ENCODE measurements at regions not wholly inside any gene's neighbourhood (a gene's known extent, or its start where the extent isn't known, plus 50 kb on each side); places are given as distances from the start of the nearest gene placed in this dataset.

GRCh38 chr4:110364911-110365520 is 110.9 kb upstream of the ENPEP start:
- H3K36me3 ChIP-seq (ENCODE audit: control insufficient read depth, insufficient read depth, low read length): no peaks in the 10 kb centered on the region
- no peaks in the 10 kb centered on the region for H3K9me3 ChIP-seq (ENCODE audit: control insufficient read depth, low read depth, low read length)
- WGBS (ENCODE audit: insufficient coverage, low lambda C conversion rate): no CpG with 5 or more reads among the region's 3 CpGs
- DNase-seq: peak; percentile 80 to 83
- peaks cover 16% of the 10 kb centered on the region for H3K4me1 ChIP-seq (ENCODE audit: control insufficient read depth, insufficient read depth, low read length)
- no peak overlapping the region for H3K4me3 ChIP-seq (ENCODE audit: low read length)
- H3K27ac ChIP-seq (ENCODE audit: low read length): peak overlapping the region; percentile 84
- no peaks in the 10 kb centered on the region for H3K27me3 ChIP-seq (ENCODE audit: control insufficient read depth, insufficient read depth, low read length)

GRCh38 chr4:110361921-110362320 is 114.0 kb upstream of the ENPEP start:
- Histone ChIP-seq H3K4me3 (ENCODE audit: low read length) (no peak overlapping the region), H3K27me3 (ENCODE audit: control insufficient read depth, insufficient read depth, low read length) (no peaks in the 10 kb centered on the region), H3K4me1 (ENCODE audit: control insufficient read depth, insufficient read depth, low read length) (peaks cover 16% of the 10 kb centered on the region), H3K9me3 (ENCODE audit: control insufficient read depth, low read depth, low read length) (no peaks in the 10 kb centered on the region), H3K27ac (ENCODE audit: low read length) (no peak overlapping the region), H3K36me3 (ENCODE audit: control insufficient read depth, insufficient read depth, low read length) (no peaks in the 10 kb centered on the region)
- WGBS (ENCODE audit: insufficient coverage, low lambda C conversion rate): no CpG with 5 or more reads among the region's 2 CpGs
- no peak for DNase-seq

DNA sequence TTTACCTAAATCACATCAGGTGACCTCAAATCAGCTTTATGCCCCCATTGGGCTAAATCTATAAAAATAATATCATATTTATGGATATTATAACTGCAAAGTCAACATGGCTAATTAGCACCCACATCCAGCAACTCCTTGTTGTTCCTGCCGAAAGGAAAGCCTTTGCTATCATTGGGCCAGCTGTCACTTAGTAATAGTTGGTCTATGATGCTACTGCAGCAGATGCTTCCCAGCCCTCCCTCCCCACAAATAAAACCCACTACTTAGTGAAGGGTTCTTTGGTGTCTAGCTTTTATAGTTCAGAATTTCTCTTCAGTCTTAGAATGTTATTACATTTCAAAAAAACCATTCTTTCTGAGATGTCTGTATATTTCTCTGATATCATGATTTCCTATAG is 116.9 kb upstream of the ENPEP start:
- Histone ChIP-seq H3K36me3 (ENCODE audit: control insufficient read depth, insufficient read depth, low read length) (no peaks in the 10 kb centered on the region), H3K27me3 (ENCODE audit: control insufficient read depth, insufficient read depth, low read length) (no peaks in the 10 kb centered on the region), H3K9me3 (ENCODE audit: control insufficient read depth, low read depth, low read length) (no peaks in the 10 kb centered on the region), H3K27ac (ENCODE audit: low read length) (no peak overlapping the region), H3K4me1 (ENCODE audit: control insufficient read depth, insufficient read depth, low read length) (peaks cover 3% of the 10 kb centered on the region), H3K4me3 (ENCODE audit: low read length) (no peak overlapping the region)
- WGBS (ENCODE audit: insufficient coverage, low lambda C conversion rate): no CpG with 5 or more reads among the region's 1 CpG
- DNase-seq: no peak

GRCh38 chr4:110357521-110357920 is 118.4 kb upstream of the ENPEP start:
- H3K36me3 ChIP-seq (ENCODE audit: control insufficient read depth, insufficient read depth, low read length): no peaks in the 10 kb centered on the region
- no peak overlapping the region for H3K27ac ChIP-seq (ENCODE audit: low read length)
- DNase-seq: peak; percentile 27 to 50
- no peaks in the 10 kb centered on the region for H3K9me3 ChIP-seq (ENCODE audit: control insufficient read depth, low read depth, low read length)
- H3K4me3 ChIP-seq (ENCODE audit: low read length): no peak overlapping the region
- H3K27me3 ChIP-seq (ENCODE audit: control insufficient read depth, insufficient read depth, low read length): no peaks in the 10 kb centered on the region
- WGBS (ENCODE audit: insufficient coverage, low lambda C conversion rate): 100% methylated on average over 2 of the region's 2 CpGs
- peaks cover 3% of the 10 kb centered on the region for H3K4me1 ChIP-seq (ENCODE audit: control insufficient read depth, insufficient read depth, low read length)

- WGBS (ENCODE audit: insufficient coverage, low lambda C conversion rate): no CpG with 5 or more reads among the region's 4 CpGs
These were observed 121.5 kb upstream of the ENPEP start for GRCh38 chr4:110354460-110354859.

DNA sequence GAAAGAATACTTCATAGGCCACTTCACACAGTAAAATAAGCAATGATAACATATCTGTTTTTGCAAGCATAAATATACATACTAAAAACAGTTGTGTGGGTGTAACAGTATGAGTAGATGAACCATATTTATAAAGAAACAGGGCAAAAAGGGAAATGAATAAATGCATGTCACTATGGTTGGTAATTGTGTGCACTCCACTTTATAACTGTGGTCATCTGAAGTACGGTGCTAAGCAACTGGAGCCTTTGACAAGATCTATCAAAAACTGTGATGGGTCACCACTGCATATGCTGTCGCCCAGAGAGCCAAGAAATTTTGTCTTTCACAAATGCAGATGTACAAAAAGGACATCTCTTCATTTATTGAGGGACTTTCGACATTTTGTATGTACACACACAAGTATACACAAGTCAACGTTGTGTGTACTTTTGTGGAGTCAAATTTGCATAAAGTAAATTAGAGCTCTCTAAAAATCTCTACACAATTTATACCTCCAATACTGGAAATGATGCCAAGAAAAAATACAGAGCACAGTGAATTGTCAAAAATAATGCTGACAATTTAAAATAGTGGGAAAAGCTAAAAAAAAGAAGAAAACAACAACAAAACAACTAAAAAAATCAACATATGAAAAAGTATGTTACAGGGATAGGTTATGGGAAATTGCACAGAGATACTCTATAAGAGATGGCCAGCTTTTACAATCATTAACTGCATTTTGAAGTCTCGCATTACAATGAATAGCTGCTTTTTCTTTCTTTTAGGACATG is 123.1 kb upstream of the ENPEP start:
- Histone ChIP-seq H3K27me3 (ENCODE audit: control insufficient read depth, insufficient read depth, low read length) (no peaks in the 10 kb centered on the region), H3K36me3 (ENCODE audit: control insufficient read depth, insufficient read depth, low read length) (no peaks in the 10 kb centered on the region), H3K4me3 (ENCODE audit: low read length) (no peak overlapping the region), H3K9me3 (ENCODE audit: control insufficient read depth, low read depth, low read length) (no peaks in the 10 kb centered on the region), H3K27ac (ENCODE audit: low read length) (no peak overlapping the region), H3K4me1 (ENCODE audit: control insufficient read depth, insufficient read depth, low read length) (no peaks in the 10 kb centered on the region)
- DNase-seq: no peak
- 100% methylated on average over 1 of the region's 5 CpGs for WGBS (ENCODE audit: insufficient coverage, low lambda C conversion rate)

More at GRCh38 chr4:110354460-110354859, 121.5 kb upstream of the ENPEP start:
- Histone ChIP-seq H3K4me3 (ENCODE audit: low read length) (no peak overlapping the region), H3K27ac (ENCODE audit: low read length) (no peak overlapping the region), H3K27me3 (ENCODE audit: control insufficient read depth, insufficient read depth, low read length) (no peaks in the 10 kb centered on the region), H3K4me1 (ENCODE audit: control insufficient read depth, insufficient read depth, low read length) (no peaks in the 10 kb centered on the region), H3K36me3 (ENCODE audit: control insufficient read depth, insufficient read depth, low read length) (no peaks in the 10 kb centered on the region), H3K9me3 (ENCODE audit: control insufficient read depth, low read depth, low read length) (no peaks in the 10 kb centered on the region)
- no peak for DNase-seq

DNA sequence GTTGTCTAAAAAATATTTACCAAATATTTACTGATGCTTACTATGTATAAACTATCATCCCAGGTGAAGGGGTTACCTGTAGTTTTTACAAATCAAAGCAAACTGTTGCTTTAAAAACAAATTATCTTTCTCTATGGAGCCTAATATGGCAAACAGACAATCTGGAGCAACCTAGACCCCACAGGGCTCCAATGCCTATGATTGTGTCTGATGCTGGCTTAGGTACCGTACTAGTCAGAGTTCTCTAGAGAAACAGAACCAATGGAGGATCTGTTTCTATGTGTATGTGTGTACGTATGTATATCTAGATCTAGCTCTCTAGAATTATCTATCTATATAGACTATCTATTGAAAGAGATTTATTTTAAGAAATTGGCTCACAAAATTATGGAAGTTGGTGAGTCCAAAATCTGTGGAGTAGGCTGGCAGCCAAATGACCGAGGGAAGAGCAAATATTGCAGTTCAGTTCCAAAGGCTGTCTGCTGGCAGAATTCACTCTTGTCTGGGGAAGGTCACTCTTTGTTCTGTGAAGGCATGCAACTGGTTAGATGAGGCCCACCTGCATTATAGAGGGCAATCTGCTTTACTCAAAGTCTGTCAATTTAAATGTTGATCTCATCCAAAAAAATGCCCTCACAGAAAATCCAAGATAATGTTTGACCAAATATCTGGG is 127.1 kb upstream of the ENPEP start:
- H3K4me3 ChIP-seq (ENCODE audit: low read length): no peak overlapping the region
- no peaks in the 10 kb centered on the region for H3K9me3 ChIP-seq (ENCODE audit: control insufficient read depth, low read depth, low read length)
- no peaks in the 10 kb centered on the region for H3K36me3 ChIP-seq (ENCODE audit: control insufficient read depth, insufficient read depth, low read length)
- no peak for DNase-seq
- no peaks in the 10 kb centered on the region for H3K27me3 ChIP-seq (ENCODE audit: control insufficient read depth, insufficient read depth, low read length)
- no CpG with 5 or more reads among the region's 3 CpGs for WGBS (ENCODE audit: insufficient coverage, low lambda C conversion rate)
- no peak overlapping the region for H3K27ac ChIP-seq (ENCODE audit: low read length)
- no peaks in the 10 kb centered on the region for H3K4me1 ChIP-seq (ENCODE audit: control insufficient read depth, insufficient read depth, low read length)

GRCh38 chr4:110347805-110348204 is 128.2 kb upstream of the ENPEP start:
- Histone ChIP-seq H3K4me3 (ENCODE audit: low read length) (no peak overlapping the region), H3K27ac (ENCODE audit: low read length) (no peak overlapping the region), H3K36me3 (ENCODE audit: control insufficient read depth, insufficient read depth, low read length) (no peaks in the 10 kb centered on the region), H3K4me1 (ENCODE audit: control insufficient read depth, insufficient read depth, low read length) (no peaks in the 10 kb centered on the region), H3K9me3 (ENCODE audit: control insufficient read depth, low read depth, low read length) (no peaks in the 10 kb centered on the region), H3K27me3 (ENCODE audit: control insufficient read depth, insufficient read depth, low read length) (no peaks in the 10 kb centered on the region)
- 100% methylated on average over 1 of the region's 4 CpGs for WGBS (ENCODE audit: insufficient coverage, low lambda C conversion rate)
- no peak for DNase-seq

- 86% methylated on average over 1 of the region's 1 CpG for WGBS (ENCODE audit: insufficient coverage, low lambda C conversion rate)
- DNase-seq: peak in 1 of 2 donors; percentile 13
- Histone ChIP-seq H3K36me3 (ENCODE audit: control insufficient read depth, insufficient read depth, low read length) (no peaks in the 10 kb centered on the region), H3K9me3 (ENCODE audit: control insufficient read depth, low read depth, low read length) (no peaks in the 10 kb centered on the region), H3K27ac (ENCODE audit: low read length) (no peak overlapping the region), H3K4me1 (ENCODE audit: control insufficient read depth, insufficient read depth, low read length) (no peaks in the 10 kb centered on the region), H3K4me3 (ENCODE audit: low read length) (no peak overlapping the region), H3K27me3 (ENCODE audit: control insufficient read depth, insufficient read depth, low read length) (no peaks in the 10 kb centered on the region)
These were observed 131.8 kb upstream of the ENPEP start for GRCh38 chr4:110344165-110344564.

DNA sequence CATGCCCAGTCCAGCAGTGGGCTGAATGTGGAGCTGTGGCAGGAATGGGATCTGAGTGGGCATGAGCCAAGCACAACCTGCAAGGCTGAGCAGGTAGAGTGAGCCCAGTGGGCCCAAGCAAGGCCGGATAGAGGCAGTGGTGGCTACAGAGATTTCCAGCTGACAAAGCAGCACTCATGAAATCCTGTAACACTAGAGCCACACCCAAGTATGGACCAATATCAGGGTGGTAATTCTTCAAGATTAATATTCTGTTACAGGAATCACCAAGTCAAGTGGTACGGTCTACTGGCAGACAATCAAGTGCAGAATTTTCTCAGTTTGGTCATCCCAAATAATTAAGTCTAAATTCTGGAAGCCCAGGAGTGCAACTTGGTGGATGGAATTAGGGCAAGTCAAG is 132.4 kb upstream of the ENPEP start:
- DNase-seq: no peak
- H3K27me3 ChIP-seq (ENCODE audit: control insufficient read depth, insufficient read depth, low read length): no peaks in the 10 kb centered on the region
- H3K36me3 ChIP-seq (ENCODE audit: control insufficient read depth, insufficient read depth, low read length): no peaks in the 10 kb centered on the region
- no peak overlapping the region for H3K4me3 ChIP-seq (ENCODE audit: low read length)
- WGBS (ENCODE audit: insufficient coverage, low lambda C conversion rate): no CpG with 5 or more reads among the region's 2 CpGs
- no peaks in the 10 kb centered on the region for H3K9me3 ChIP-seq (ENCODE audit: control insufficient read depth, low read depth, low read length)
- H3K4me1 ChIP-seq (ENCODE audit: control insufficient read depth, insufficient read depth, low read length): no peaks in the 10 kb centered on the region
- no peak overlapping the region for H3K27ac ChIP-seq (ENCODE audit: low read length)

Data from large intestine (tissue), 3 donors.